GM06990 (cell line): ENCODE measurements at regions not wholly inside any gene's neighbourhood (a gene's known extent, or its start where the extent isn't known, plus 50 kb on each side); places are given as distances from the start of the nearest gene placed in this dataset.

Experiments used
- DNase-seq: peaks from one replicate; pipeline ENCODE4 v3.0.0-alpha.2; 2011; ENCODE audit not compliant: insufficient read length; ENCODE audit errors: extremely low read depth
- H3K27me3 ChIP-seq: replicated peaks from 2 replicates; pipeline ENCODE4 v1.6.0; 2011; ENCODE audit warnings: low read length; ENCODE audit not compliant: control insufficient read depth, insufficient read depth
- H3K36me3 ChIP-seq: 2 replicates; pipeline ENCODE4 v1.5.1; 2011; ENCODE audit warnings: low read length; ENCODE audit not compliant: control insufficient read depth, insufficient read depth
- H3K4me3 ChIP-seq: replicated peaks from 2 replicates; pipeline ENCODE4 v1.5.1; 2011; ENCODE audit warnings: low read depth, mild to moderate bottlenecking, control low read depth, low read length
- TF ChIP-seq, protein P1 (sequence below): IDR thresholded peaks from 2 replicates; pipeline ENCODE4 v1.5.1; 2011; ENCODE audit warnings: low read length, control low read depth, mild to moderate bottlenecking, inconsistent platforms; ENCODE audit not compliant: insufficient read depth, poor library complexity, severe bottlenecking

GRCh38 chr17:77033892-77034404, 106.8 kb upstream of the SEC14L1 start:
- no peak overlapping the region for H3K4me3 ChIP-seq
- H3K27me3 ChIP-seq = peaks cover 5% of the 10 kb centered on the region; the same call in 1 of the 2 replicates
- no peaks in the 10 kb centered on the region for H3K36me3 ChIP-seq
- TF ChIP-seq, protein P1, sequence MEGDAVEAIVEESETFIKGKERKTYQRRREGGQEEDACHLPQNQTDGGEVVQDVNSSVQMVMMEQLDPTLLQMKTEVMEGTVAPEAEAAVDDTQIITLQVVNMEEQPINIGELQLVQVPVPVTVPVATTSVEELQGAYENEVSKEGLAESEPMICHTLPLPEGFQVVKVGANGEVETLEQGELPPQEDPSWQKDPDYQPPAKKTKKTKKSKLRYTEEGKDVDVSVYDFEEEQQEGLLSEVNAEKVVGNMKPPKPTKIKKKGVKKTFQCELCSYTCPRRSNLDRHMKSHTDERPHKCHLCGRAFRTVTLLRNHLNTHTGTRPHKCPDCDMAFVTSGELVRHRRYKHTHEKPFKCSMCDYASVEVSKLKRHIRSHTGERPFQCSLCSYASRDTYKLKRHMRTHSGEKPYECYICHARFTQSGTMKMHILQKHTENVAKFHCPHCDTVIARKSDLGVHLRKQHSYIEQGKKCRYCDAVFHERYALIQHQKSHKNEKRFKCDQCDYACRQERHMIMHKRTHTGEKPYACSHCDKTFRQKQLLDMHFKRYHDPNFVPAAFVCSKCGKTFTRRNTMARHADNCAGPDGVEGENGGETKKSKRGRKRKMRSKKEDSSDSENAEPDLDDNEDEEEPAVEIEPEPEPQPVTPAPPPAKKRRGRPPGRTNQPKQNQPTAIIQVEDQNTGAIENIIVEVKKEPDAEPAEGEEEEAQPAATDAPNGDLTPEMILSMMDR = no peak
- DNase-seq = no peak

DNA sequence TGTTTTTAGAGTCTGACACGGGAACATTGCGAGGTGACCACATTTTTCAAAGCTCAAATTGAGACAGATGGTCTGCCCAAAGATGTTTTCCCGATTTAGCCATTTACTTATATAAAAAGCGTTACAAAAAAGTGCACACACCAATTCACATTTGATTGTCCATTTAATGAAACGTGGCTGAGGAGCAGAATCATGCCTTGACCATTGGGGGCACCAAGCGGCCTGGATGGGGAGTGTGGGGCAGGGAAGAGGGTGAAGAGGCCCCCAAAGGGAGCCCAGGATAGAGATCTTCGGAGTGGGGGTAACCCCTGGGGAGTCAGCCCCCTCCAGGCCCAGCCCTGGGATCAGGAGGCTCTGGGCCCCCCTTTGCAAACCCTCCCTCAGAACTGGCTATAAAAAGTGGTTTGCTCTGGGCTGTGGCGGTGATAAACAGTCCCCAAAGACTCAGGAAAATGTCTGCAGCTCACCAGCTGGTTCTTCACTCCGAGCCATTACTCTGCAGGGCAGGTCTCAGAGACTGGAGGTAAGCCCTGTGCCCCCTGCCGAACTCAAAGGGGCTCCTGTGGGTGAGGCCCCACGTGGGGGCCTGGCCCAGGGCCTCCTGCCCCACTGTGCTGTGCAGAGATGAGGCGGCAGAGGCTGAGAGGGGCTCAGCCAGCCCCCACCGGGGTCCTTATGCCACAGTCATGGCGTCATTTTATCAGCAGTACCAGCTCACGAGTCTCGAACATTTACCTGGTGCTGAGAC, 105.9 kb upstream of the SEC14L1 start:
- Histone ChIP-seq H3K4me3 (no peak overlapping the region), H3K27me3 (peaks cover 5% of the 10 kb centered on the region; the same call in 1 of the 2 replicates), H3K36me3 (no peaks in the 10 kb centered on the region)
- TF ChIP-seq, protein P1 = no peak
- DNase-seq = no peak

- Histone ChIP-seq H3K27me3 (peaks cover 5% of the 10 kb centered on the region; the same call in 1 of the 2 replicates), H3K4me3 (no peak overlapping the region), H3K36me3 (no peaks in the 10 kb centered on the region)
- no peak for DNase-seq
- TF ChIP-seq, protein P1 = no peak
These were observed 105.2 kb upstream of the SEC14L1 start for GRCh38 chr17:77035526-77035925.

DNA sequence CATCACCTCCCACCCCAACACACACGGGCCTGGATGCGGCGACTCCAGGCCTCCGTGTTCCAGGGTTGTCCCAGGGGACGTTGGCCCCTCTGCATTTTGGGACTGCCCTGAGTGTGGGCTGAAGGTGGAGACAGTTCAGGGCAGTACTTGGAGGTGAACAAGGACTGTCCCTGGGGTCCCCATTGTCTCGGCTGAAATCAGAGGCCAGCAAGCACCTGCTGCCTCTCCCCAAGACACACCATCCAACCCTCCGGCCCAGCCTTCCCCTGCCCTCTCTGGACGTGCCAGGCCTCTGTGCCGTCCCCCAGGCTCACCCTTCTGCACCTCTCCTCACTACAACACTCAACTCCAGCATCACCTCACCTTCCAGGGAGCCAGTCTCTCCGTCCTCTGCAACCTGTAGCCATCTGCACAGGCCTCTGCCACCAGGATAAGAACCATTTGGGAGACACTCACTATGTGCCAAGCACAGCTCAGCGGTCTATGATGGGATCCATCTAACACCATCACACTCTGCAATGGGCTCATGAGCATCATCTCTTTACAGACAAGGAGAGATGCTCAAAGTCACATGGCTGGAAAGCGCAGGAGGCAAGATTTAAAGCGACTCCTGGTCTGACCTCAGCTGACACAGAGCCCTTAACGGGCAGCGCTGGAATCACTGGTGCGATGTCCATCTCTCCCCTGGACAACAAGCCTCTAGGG, 104.5 kb upstream of the SEC14L1 start:
- TF ChIP-seq, protein P1 = no peak
- Histone ChIP-seq H3K4me3 (no peak overlapping the region), H3K27me3 (peaks cover 5% of the 10 kb centered on the region; the same call in 1 of the 2 replicates), H3K36me3 (no peaks in the 10 kb centered on the region)
- DNase-seq = no peak

GRCh38 chr17:77036841-77037381, 103.9 kb upstream of the SEC14L1 start:
- Histone ChIP-seq H3K27me3 (peaks cover 5% of the 10 kb centered on the region; the same call in 1 of the 2 replicates), H3K36me3 (no peaks in the 10 kb centered on the region), H3K4me3 (no peak overlapping the region)
- no peak for DNase-seq
- TF ChIP-seq, protein P1 = no peak
